ENCODE measurements at regions not wholly inside any gene's neighbourhood (a gene's known extent, or its start where the extent isn't known, plus 50 kb on each side); places are given as distances from the start of the nearest gene placed in this dataset.
"Not testable (repeated sequence)": the region's sequence is repeated elsewhere in the genome, so short reads cannot be mapped to it uniquely, and the experiment has no call there.

GRCh38 chr7:7035851-7036250, 146.5 kb upstream of the C1GALT1 start:
- Mint-ChIP-seq H3K4me3 (ENCODE audit: unreplicated experiment) (no peak overlapping the region), H3K27ac (ENCODE audit: low read depth, unreplicated experiment) (no peak overlapping the region), H3K9me3 (ENCODE audit: unreplicated experiment) (no peaks in the 10 kb centered on the region), H3K36me3 (ENCODE audit: insufficient read depth, unreplicated experiment) (no peaks in the 10 kb centered on the region), H3K27me3 (ENCODE audit: insufficient read depth, unreplicated experiment) (peaks cover 7% of the 10 kb centered on the region), H3K4me1 (ENCODE audit: insufficient read depth, unreplicated experiment) (no peaks in the 10 kb centered on the region)
- intact Hi-C loops (cut with micrococcal nuclease) = no loop called here
- no peak for DNase-seq (ENCODE audit: unreplicated experiment)
- ChIA-PET CTCF (interaction anchor here (0.8 kb wide), 1 partner anchor 59 kb away, joined by 4 read pairs; no protein-coding TSS in a partner anchor), POLR2A (no interaction called here)
- BruUV-seq (replicated peaks) = no TSS peak
- TF ChIP-seq, protein P1, sequence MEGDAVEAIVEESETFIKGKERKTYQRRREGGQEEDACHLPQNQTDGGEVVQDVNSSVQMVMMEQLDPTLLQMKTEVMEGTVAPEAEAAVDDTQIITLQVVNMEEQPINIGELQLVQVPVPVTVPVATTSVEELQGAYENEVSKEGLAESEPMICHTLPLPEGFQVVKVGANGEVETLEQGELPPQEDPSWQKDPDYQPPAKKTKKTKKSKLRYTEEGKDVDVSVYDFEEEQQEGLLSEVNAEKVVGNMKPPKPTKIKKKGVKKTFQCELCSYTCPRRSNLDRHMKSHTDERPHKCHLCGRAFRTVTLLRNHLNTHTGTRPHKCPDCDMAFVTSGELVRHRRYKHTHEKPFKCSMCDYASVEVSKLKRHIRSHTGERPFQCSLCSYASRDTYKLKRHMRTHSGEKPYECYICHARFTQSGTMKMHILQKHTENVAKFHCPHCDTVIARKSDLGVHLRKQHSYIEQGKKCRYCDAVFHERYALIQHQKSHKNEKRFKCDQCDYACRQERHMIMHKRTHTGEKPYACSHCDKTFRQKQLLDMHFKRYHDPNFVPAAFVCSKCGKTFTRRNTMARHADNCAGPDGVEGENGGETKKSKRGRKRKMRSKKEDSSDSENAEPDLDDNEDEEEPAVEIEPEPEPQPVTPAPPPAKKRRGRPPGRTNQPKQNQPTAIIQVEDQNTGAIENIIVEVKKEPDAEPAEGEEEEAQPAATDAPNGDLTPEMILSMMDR (IDR thresholded peaks at IDR 0.05; ENCODE audit: unreplicated experiment) = no peak

DNA sequence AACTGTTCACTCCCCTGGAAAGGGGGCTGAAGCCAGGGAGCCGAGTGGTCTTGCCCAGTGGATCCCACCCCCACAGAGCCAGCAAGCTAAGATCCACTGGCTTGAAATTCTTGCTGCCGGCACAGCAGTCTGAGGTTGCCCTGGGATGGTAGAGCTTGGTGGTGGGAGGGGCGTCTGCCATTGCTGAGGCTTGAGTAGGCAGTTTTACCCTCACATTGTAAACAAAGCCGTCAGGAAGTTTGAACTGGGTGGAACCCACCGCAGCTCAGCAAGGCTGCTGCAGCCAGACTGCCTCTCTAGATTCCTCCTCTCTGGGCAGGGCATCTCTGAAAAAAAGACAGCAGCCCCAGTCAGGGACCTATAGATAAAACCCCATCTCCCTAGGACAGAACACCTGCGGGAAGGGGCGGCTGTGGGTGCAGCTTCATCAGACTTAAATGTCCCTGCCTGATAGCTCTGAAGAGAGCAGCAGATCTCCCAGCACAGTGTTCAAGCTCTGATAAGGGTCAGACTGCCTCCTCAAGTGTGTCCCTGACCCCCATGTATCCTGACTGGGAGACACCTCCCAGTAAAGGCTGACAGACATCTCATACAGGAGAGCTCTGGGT, 140.0 kb upstream of the C1GALT1 start:
- H3K9me3 Mint-ChIP-seq (ENCODE audit: unreplicated experiment); H3K27me3 Mint-ChIP-seq (ENCODE audit: insufficient read depth, unreplicated experiment); intact Hi-C loops (cut with micrococcal nuclease); CTCF ChIA-PET; H3K4me3 Mint-ChIP-seq (ENCODE audit: unreplicated experiment); H3K27ac Mint-ChIP-seq (ENCODE audit: low read depth, unreplicated experiment); H3K36me3 Mint-ChIP-seq (ENCODE audit: insufficient read depth, unreplicated experiment); DNase-seq (ENCODE audit: unreplicated experiment); H3K4me1 Mint-ChIP-seq (ENCODE audit: insufficient read depth, unreplicated experiment); BruUV-seq (replicated peaks): not testable (repeated sequence)
- POLR2A ChIA-PET = interaction anchor here (1.0 kb wide), 1 partner anchor 56 kb away, joined by 3 read pairs; no protein-coding TSS in a partner anchor

- H3K27ac Mint-ChIP-seq (ENCODE audit: low read depth, unreplicated experiment) = no peak overlapping the region
- H3K36me3 Mint-ChIP-seq (ENCODE audit: insufficient read depth, unreplicated experiment) = no peaks in the 10 kb centered on the region
- H3K4me3 Mint-ChIP-seq (ENCODE audit: unreplicated experiment) = no peak overlapping the region
- TF ChIP-seq, protein P1 (IDR thresholded peaks at IDR 0.05; ENCODE audit: unreplicated experiment) = no peak
- CTCF ChIA-PET = no interaction called here
- no peaks in the 10 kb centered on the region for H3K9me3 Mint-ChIP-seq (ENCODE audit: unreplicated experiment)
- no peak for DNase-seq (ENCODE audit: unreplicated experiment)
- POLR2A ChIA-PET = no interaction called here
- no TSS peak for BruUV-seq (replicated peaks)
- no peaks in the 10 kb centered on the region for H3K4me1 Mint-ChIP-seq (ENCODE audit: insufficient read depth, unreplicated experiment)
- no peaks in the 10 kb centered on the region for H3K27me3 Mint-ChIP-seq (ENCODE audit: insufficient read depth, unreplicated experiment)
- intact Hi-C loops (cut with micrococcal nuclease) = no loop called here
Measured at GRCh38 chr7:7044806-7045205, 137.5 kb upstream of the C1GALT1 start.

GRCh38 chr7:7048213-7048612, 134.1 kb upstream of the C1GALT1 start:
- Mint-ChIP-seq H3K9me3 (ENCODE audit: unreplicated experiment) (no peaks in the 10 kb centered on the region), H3K36me3 (ENCODE audit: insufficient read depth, unreplicated experiment) (no peaks in the 10 kb centered on the region), H3K27me3 (ENCODE audit: insufficient read depth, unreplicated experiment) (no peaks in the 10 kb centered on the region), H3K4me3 (ENCODE audit: unreplicated experiment) (no peak overlapping the region), H3K27ac (ENCODE audit: low read depth, unreplicated experiment) (no peak overlapping the region), H3K4me1 (ENCODE audit: insufficient read depth, unreplicated experiment) (no peaks in the 10 kb centered on the region)
- DNase-seq (ENCODE audit: unreplicated experiment) = no peak
- CTCF ChIA-PET = no interaction called here
- no TSS peak for BruUV-seq (replicated peaks)
- intact Hi-C loops (cut with micrococcal nuclease) = no loop called here
- POLR2A ChIA-PET = interaction anchor here (1.1 kb wide), 1 partner anchor 17 kb away, joined by 3 read pairs; no protein-coding TSS in a partner anchor
- TF ChIP-seq, protein P1 (IDR thresholded peaks at IDR 0.05; ENCODE audit: unreplicated experiment) = no peak
